Lower leg skin (tissue), 4 donors: ENCODE measurements at regions not wholly inside any gene's neighbourhood (a gene's known extent, or its start where the extent isn't known, plus 50 kb on each side); places are given as distances from the start of the nearest gene placed in this dataset.

ENCODE experiments used
- DNase-seq, 2 donors: peaks; one replicate each; pipeline ENCODE4 v3.0.0-alpha.2; 2019; ENCODE audit warnings: low spot score in 2 of 2
- H3K4me3 ChIP-seq: fragments of 200-600 bp; sonication (generic); 2 replicates; pipeline ENCODE4 v1.5.1; 2017; ENCODE audit warnings: mild to moderate bottlenecking, low read depth; ENCODE audit not compliant: poor library complexity, severe bottlenecking
- POLR2A ChIP-seq, 2 donors: fragments of 450-650 bp; IDR thresholded peaks; one replicate each; pipeline ENCODE4 v1.6.1; 2016 to 2017; ENCODE audit warnings: antibody characterized with exemption in 2 of 2, mild to moderate bottlenecking in 1 of 2, moderate library complexity in 1 of 2
- WGBS, 2 donors: methylation state at CpG; one replicate each; pipeline ENCODE4 v1.1.5; 2018; 5-methylcytosine and 5-hydroxymethylcytosine counted together
- intact Hi-C: fragments of 100-400 bp; cut with DNase I; formaldehyde crosslinking; loops from one replicate; pipeline ENCODE4 v1.15.0; 2023; ENCODE audit warnings: low total_unique reads
- TF ChIP-seq, protein P1 (sequence below), 3 donors: fragments of 450-650 bp; IDR thresholded peaks; one replicate each; pipeline ENCODE4 v1.5.1; 2016; ENCODE audit warnings: antibody characterized with exemption in 3 of 3, mild to moderate bottlenecking in 3 of 3, moderate library complexity in 2 of 3

DNA sequence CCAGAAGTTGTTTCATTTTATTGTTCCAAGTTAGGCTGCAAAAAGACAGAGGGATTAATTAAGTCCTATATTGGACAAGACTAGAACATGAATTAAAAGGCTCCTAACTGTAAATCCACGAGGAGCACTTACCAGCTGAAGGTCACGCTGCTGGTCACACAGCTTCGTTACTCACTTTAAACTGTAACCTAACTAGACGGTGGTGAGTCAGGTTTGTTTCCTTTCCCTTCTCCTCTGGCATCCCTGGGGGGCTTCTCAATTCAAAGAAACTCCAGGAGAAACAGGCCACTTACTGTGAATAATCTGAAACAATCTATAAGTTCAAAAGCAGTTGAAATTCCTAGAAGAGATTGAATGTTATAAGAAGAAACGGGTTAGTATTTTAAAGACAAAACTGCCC lies 331.4 kb downstream of the BCAT1 start:
- H3K4me3 ChIP-seq = no peak overlapping the region
- DNase-seq = no peak
- TF ChIP-seq, protein P1, sequence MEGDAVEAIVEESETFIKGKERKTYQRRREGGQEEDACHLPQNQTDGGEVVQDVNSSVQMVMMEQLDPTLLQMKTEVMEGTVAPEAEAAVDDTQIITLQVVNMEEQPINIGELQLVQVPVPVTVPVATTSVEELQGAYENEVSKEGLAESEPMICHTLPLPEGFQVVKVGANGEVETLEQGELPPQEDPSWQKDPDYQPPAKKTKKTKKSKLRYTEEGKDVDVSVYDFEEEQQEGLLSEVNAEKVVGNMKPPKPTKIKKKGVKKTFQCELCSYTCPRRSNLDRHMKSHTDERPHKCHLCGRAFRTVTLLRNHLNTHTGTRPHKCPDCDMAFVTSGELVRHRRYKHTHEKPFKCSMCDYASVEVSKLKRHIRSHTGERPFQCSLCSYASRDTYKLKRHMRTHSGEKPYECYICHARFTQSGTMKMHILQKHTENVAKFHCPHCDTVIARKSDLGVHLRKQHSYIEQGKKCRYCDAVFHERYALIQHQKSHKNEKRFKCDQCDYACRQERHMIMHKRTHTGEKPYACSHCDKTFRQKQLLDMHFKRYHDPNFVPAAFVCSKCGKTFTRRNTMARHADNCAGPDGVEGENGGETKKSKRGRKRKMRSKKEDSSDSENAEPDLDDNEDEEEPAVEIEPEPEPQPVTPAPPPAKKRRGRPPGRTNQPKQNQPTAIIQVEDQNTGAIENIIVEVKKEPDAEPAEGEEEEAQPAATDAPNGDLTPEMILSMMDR (IDR thresholded peaks at IDR 0.05) = no peak
- no peak for TF ChIP-seq POLR2A (IDR thresholded peaks at IDR 0.05)
- 38 to 54% methylated on average over 5 of the region's 5 CpGs for WGBS, 2 donors
- intact Hi-C loops = no loop called here

GRCh38 chr12:24615967-24616411 lies 332.9 kb downstream of the BCAT1 start:
- DNase-seq = no peak
- intact Hi-C loops = no loop called here
- no peak overlapping the region for H3K4me3 ChIP-seq
- WGBS, 2 donors = 90 to 91% methylated on average over 3 of the region's 3 CpGs
- no peak for TF ChIP-seq POLR2A (IDR thresholded peaks at IDR 0.05)
- TF ChIP-seq, protein P1 (IDR thresholded peaks at IDR 0.05) = no peak

DNA sequence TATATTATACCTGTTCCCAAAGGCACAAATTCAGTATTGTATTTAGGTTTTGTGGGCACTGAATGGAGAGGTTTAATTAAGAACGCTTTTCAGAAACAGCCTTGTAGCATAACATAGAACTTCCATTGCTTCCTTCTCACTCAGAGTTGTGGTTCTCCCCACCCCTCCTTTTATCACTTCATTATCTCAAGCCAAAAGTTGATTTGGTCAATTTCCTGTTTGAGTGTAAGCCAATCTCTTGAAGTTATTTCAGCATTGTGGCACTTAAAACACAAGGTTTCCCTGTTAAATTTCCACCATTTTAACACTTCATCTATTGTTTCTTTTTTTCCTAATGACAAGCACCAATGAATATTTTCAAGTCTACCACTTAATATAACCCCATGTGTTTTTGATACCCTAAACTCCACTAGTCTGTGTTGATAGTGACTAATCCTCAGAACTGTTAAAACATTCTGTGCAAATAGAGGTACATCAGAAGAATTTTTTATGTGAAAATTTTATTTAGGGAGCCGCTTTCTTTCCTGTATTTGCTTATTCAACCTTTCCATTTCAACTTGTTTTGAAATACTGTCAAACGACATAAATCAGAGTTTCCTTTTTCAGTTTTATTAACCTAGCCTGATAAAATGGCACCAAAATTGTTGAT lies 340.1 kb downstream of the BCAT1 start:
- 55 to 66% methylated on average over 3 of the region's 3 CpGs for WGBS, 2 donors
- H3K4me3 ChIP-seq = no peak overlapping the region
- TF ChIP-seq, protein P1 (IDR thresholded peaks at IDR 0.05) = no peak
- no peak for TF ChIP-seq POLR2A (IDR thresholded peaks at IDR 0.05)
- intact Hi-C loops = no loop called here
- no peak for DNase-seq

DNA sequence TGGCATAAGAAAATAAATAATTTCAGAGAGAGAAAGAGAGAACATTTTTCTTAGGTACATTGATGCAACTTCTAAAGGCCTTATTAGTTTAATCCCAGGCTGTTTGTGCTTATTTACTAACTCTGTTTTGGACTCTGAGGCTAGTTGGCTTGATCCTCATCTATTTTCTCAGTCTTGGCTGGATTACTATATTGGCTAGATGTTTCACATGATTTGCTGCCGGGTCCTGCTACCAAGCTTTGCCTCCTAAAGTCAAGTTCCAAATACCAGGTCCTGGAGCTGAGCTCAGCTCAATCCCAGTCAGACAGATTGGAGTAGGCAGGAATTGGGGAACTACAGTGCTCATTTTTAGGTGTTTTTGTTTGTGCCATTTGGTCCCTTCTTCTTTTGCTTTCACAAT lies 340.8 kb downstream of the BCAT1 start:
- H3K4me3 ChIP-seq = no peak overlapping the region
- intact Hi-C loops = no loop called here
- no peak for DNase-seq
- TF ChIP-seq POLR2A (IDR thresholded peaks at IDR 0.05) = no peak
- TF ChIP-seq, protein P1 (IDR thresholded peaks at IDR 0.05) = no peak
- 0 to 47% methylated on average over 1 of the region's 1 CpG for WGBS, 2 donors

- 87% methylated on average over 4 of the region's 4 CpGs for WGBS, 2 donors
- no peak for DNase-seq
- no peak for TF ChIP-seq POLR2A (IDR thresholded peaks at IDR 0.05)
- TF ChIP-seq, protein P1 (IDR thresholded peaks at IDR 0.05) = no peak
- intact Hi-C loops = no loop called here
- H3K4me3 ChIP-seq = no peak overlapping the region
Observed at GRCh38 chr12:24605916-24606315, 343.0 kb downstream of the BCAT1 start.

DNA sequence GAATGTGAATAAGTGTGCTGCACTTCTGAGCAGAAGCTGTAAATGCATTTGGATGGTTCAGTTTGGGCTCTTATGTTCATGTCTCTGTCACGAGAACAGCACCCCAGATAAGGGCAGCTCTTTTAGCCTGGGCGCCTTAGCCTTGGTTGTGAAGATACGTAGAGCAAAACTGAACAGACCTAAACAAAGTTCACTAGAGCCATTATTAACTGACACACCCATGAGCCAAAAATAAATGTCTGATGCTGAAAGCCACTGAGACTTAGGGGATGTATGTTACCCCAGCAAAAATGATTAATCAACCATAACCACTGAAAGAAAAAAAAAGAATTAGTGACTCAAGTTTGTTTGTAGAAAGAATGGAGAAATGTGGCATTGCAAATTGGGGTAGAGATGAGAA lies 343.4 kb downstream of the BCAT1 start:
- no peak for TF ChIP-seq POLR2A (IDR thresholded peaks at IDR 0.05)
- TF ChIP-seq, protein P1 (IDR thresholded peaks at IDR 0.05) = no peak
- intact Hi-C loops = no loop called here
- no peak overlapping the region for H3K4me3 ChIP-seq
- no peak for DNase-seq
- WGBS, 2 donors = 33 to 62% methylated on average over 3 of the region's 3 CpGs
